NCI-H2107 (cell line): ENCODE measurements at regions not wholly inside any gene's neighbourhood (a gene's known extent, or its start where the extent isn't known, plus 50 kb on each side); places are given as distances from the start of the nearest gene placed in this dataset.
"Not testable (repeated sequence)": the region's sequence is repeated elsewhere in the genome, so short reads cannot be mapped to it uniquely, and the experiment has no call there.

Experiments
- DNase-seq: peaks from one replicate; lab custom pipeline; 2025; lab: John Stamatoyannopoulos, UW

- DNase-seq, result no peak
Observed at GRCh38 chr1:181172082-181172481, 83.6 kb downstream of the IER5 start.

GRCh38 chr1:181173761-181174447 lies 85.4 kb downstream of the IER5 start:
- no peak for DNase-seq

- no peak for DNase-seq
Observed at GRCh38 chr1:181174861-181175260, 86.4 kb downstream of the IER5 start.

- DNase-seq, result no peak
Observed at GRCh38 chr1:181175356-181175910, 86.9 kb downstream of the IER5 start.

- no peak for DNase-seq
Observed at GRCh38 chr1:181175955-181176354, 87.5 kb downstream of the IER5 start.

GRCh38 chr1:181178241-181178879 lies 89.9 kb downstream of the IER5 start:
- no peak for DNase-seq

- DNase-seq, result no peak
Observed at GRCh38 chr1:181179279-181179986, 90.9 kb downstream of the IER5 start.

- DNase-seq, result peak; percentile 87
Observed at GRCh38 chr1:181179987-181180365, 91.5 kb downstream of the IER5 start.

GRCh38 chr1:181180407-181181031 lies 92.0 kb downstream of the IER5 start:
- DNase-seq, result no peak

GRCh38 chr1:181181792-181182585 lies 93.5 kb downstream of the IER5 start:
- DNase-seq, result no peak

GRCh38 chr1:181184621-181185020 lies 96.1 kb downstream of the IER5 start:
- DNase-seq, result no peak

GRCh38 chr1:181185461-181185860 lies 97.0 kb downstream of the IER5 start:
- no peak for DNase-seq

- DNase-seq, result not testable (repeated sequence)
Observed at GRCh38 chr1:181186133-181186532, 97.6 kb downstream of the IER5 start.

GRCh38 chr1:181187337-181188126 lies 99.0 kb downstream of the IER5 start:
- DNase-seq, result no peak

GRCh38 chr1:181189245-181189644 lies 100.7 kb downstream of the IER5 start:
- no peak for DNase-seq

GRCh38 chr1:181189691-181190363 lies 101.3 kb downstream of the IER5 start:
- peak; percentile 69 for DNase-seq

- no peak for DNase-seq
Observed at GRCh38 chr1:181190364-181191035, 102.0 kb downstream of the IER5 start.

- DNase-seq, result no peak
Observed at GRCh38 chr1:181191494-181192040, 103.1 kb downstream of the IER5 start.

- DNase-seq, result no peak
Observed at GRCh38 chr1:181192316-181192715, 103.8 kb downstream of the IER5 start.
